SK-N-SH treated with all-trans-retinoic acid at 6 μM for 48 hours (cell line): ENCODE measurements at regions not wholly inside any gene's neighbourhood (a gene's known extent, or its start where the extent isn't known, plus 50 kb on each side); places are given as distances from the start of the nearest gene placed in this dataset.
"Not testable (repeated sequence)": the region's sequence is repeated elsewhere in the genome, so short reads cannot be mapped to it uniquely, and the experiment has no call there.

ENCODE experiments used
- ATAC-seq: fragments of 200-7000 bp; cut with Tn5 transposase; 3 replicates; pipeline ENCODE4 v1.9.1; 2020; ENCODE audit warnings: mild to moderate bottlenecking, moderate library complexity
- BACH2 ChIP-seq: fragments of 250-450 bp; sonication (Bioruptor Pico); IDR thresholded peaks from 2 replicates; pipeline ENCODE4 v1.9.0; 2021; ENCODE audit warnings: mild to moderate bottlenecking, borderline replicate concordance
- CREB5 ChIP-seq: fragments of 250-450 bp; sonication (Bioruptor Pico); IDR thresholded peaks from 2 replicates; pipeline ENCODE4 v1.5.1; 2020; ENCODE audit warnings: low read depth, mild to moderate bottlenecking, moderate library complexity
- CSDC2 ChIP-seq: fragments of 250-450 bp; sonication (Bioruptor Pico); IDR thresholded peaks from 2 replicates; pipeline ENCODE4 v1.5.0; 2020; ENCODE audit warnings: mild to moderate bottlenecking, moderate library complexity
- ESRRG ChIP-seq: fragments of 250-450 bp; sonication (Bioruptor Pico); IDR thresholded peaks from 2 replicates; pipeline ENCODE4 v1.6.1; 2021; ENCODE audit warnings: mild to moderate bottlenecking
- GLIS3 ChIP-seq: fragments of 250-450 bp; sonication (Bioruptor Pico); IDR thresholded peaks from 2 replicates; pipeline ENCODE4 v1.5.0; 2020; ENCODE audit warnings: mild to moderate bottlenecking, moderate library complexity
- ISL1 ChIP-seq: fragments of 250-450 bp; sonication (Bioruptor Pico); IDR thresholded peaks from 2 replicates; pipeline ENCODE4 v2.1.2; 2022; ENCODE audit warnings: mild to moderate bottlenecking, moderate library complexity
- OSR1 ChIP-seq: fragments of 250-450 bp; sonication (Bioruptor Pico); IDR thresholded peaks from 2 replicates; pipeline ENCODE4 v1.8.0; 2022; ENCODE audit warnings: moderate library complexity, mild to moderate bottlenecking, inconsistent platforms
- PATZ1 ChIP-seq: fragments of 250-450 bp; sonication (Bioruptor Pico); IDR thresholded peaks from 2 replicates; pipeline ENCODE4 v1.8.0; 2020; ENCODE audit warnings: mild to moderate bottlenecking, moderate library complexity, borderline replicate concordance
- POU6F1 ChIP-seq: fragments of 250-450 bp; sonication (Bioruptor Pico); IDR thresholded peaks from 2 replicates; pipeline ENCODE4 v1.8.0; 2021; ENCODE audit warnings: low read depth, mild to moderate bottlenecking, moderate library complexity, borderline replicate concordance
- SNAI2 ChIP-seq: fragments of 250-450 bp; sonication (Bioruptor Pico); IDR thresholded peaks from 2 replicates; pipeline ENCODE4 v1.5.0; 2020; ENCODE audit warnings: mild to moderate bottlenecking, moderate library complexity
- TCF4 ChIP-seq: fragments of 250-450 bp; sonication (Bioruptor Pico); IDR thresholded peaks from 2 replicates; pipeline ENCODE4 v1.8.0; 2021; ENCODE audit warnings: mild to moderate bottlenecking, moderate library complexity, borderline replicate concordance
- TOX ChIP-seq: fragments of 250-450 bp; sonication (Bioruptor Pico); IDR thresholded peaks from 2 replicates; pipeline ENCODE4 v1.8.0; 2021; ENCODE audit warnings: mild to moderate bottlenecking, moderate library complexity, borderline replicate concordance
- ZC3H10 ChIP-seq: fragments of 250-450 bp; sonication (Bioruptor Pico); IDR thresholded peaks from 2 replicates; pipeline ENCODE4 v1.5.1; 2021; ENCODE audit warnings: mild to moderate bottlenecking, moderate library complexity
- ZFP3 ChIP-seq: fragments of 250-450 bp; sonication (Bioruptor Pico); IDR thresholded peaks from 2 replicates; pipeline ENCODE4 v1.5.0; 2020; ENCODE audit warnings: mild to moderate bottlenecking, moderate library complexity
- ZNF70 ChIP-seq: fragments of 450-650 bp; formaldehyde crosslinking; IDR thresholded peaks from 2 replicates; pipeline ENCODE4 v1.5.0; 2020; ENCODE audit warnings: mild to moderate bottlenecking, moderate library complexity
- TF ChIP-seq, protein P1 (sequence below): fragments of 250-450 bp; sonication (Bioruptor Pico); IDR thresholded peaks from 2 replicates; pipeline ENCODE4 v1.5.0; 2020; ENCODE audit warnings: mild to moderate bottlenecking, moderate library complexity
- TF ChIP-seq, protein P2 (sequence below): fragments of 250-450 bp; sonication (Bioruptor Pico); IDR thresholded peaks from 2 replicates; pipeline ENCODE4 v1.5.1; 2021; ENCODE audit warnings: mild to moderate bottlenecking, moderate library complexity

DNA sequence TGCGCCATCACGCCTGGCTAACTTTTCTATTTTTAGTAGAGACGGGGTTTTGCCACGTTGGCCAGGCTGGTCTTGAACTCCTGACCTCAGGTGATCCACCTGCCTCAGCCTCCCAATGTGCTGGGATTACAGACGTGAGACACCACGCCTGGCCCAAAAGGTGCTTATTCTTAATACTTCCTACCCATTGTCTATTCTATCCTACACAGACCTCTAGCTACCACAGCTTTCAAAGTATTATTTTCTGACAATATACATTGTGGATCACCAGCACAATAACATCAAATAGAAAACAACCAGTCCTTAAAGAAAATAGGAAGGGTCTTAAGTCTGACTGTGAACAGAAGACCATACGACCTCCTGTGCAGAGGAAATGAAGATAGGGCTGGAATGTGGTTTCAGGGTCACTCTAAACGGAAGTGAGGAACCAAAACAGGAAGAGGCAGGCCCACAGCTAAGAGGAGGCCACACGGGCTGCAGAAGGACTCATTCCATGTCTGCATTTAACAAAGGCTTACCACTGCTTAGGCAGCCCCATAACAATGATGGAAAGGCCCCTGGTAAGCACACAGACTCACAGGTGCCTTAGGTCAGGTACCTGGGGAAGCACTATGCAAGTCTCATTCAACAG lies 115.2 kb downstream of the ZFAND4 start (continued):
- TF ChIP-seq, protein P1, sequence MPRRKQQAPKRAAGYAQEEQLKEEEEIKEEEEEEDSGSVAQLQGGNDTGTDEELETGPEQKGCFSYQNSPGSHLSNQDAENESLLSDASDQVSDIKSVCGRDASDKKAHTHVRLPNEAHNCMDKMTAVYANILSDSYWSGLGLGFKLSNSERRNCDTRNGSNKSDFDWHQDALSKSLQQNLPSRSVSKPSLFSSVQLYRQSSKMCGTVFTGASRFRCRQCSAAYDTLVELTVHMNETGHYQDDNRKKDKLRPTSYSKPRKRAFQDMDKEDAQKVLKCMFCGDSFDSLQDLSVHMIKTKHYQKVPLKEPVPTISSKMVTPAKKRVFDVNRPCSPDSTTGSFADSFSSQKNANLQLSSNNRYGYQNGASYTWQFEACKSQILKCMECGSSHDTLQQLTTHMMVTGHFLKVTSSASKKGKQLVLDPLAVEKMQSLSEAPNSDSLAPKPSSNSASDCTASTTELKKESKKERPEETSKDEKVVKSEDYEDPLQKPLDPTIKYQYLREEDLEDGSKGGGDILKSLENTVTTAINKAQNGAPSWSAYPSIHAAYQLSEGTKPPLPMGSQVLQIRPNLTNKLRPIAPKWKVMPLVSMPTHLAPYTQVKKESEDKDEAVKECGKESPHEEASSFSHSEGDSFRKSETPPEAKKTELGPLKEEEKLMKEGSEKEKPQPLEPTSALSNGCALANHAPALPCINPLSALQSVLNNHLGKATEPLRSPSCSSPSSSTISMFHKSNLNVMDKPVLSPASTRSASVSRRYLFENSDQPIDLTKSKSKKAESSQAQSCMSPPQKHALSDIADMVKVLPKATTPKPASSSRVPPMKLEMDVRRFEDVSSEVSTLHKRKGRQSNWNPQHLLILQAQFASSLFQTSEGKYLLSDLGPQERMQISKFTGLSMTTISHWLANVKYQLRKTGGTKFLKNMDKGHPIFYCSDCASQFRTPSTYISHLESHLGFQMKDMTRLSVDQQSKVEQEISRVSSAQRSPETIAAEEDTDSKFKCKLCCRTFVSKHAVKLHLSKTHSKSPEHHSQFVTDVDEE (CRISPR knock-in tag) = no peak
- TF ChIP-seq OSR1 (CRISPR knock-in tag) = no peak
- TF ChIP-seq CREB5 (CRISPR knock-in tag) = no peak
- TF ChIP-seq GLIS3 = no peak

GRCh38 chr10:45555795-45556194 lies 116.8 kb downstream of the ZFAND4 start:
- no peak for ATAC-seq

DNA sequence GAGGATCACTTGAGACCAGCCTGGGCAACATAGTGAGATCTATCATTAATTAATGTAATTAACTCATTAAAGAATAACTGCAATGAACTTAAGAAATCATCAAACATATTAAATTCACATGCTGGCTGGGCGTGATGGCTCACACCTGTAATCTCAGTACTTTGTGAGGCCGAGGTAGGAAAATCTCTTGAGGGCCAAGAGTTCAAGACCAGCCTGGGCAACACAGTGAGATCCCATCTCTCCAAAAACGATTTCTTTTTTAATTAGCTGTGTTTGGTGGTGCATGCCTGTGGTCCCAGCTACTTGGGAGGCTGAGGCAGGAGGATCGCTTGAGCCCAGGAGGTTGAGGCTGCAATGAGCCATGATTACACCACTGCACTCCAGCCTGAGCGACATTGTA lies 117.2 kb downstream of the ZFAND4 start:
- not testable (repeated sequence) for ATAC-seq

More at GRCh38 chr10:45555795-45556194, 116.8 kb downstream of the ZFAND4 start:
- TF ChIP-seq ESRRG (no peak), PATZ1 (CRISPR knock-in tag) (no peak), CSDC2 (CRISPR knock-in tag) (no peak), BACH2 (no peak), ZNF70 (CRISPR knock-in tag) (no peak), TCF4 (no peak), CREB5 (CRISPR knock-in tag) (no peak)
- TF ChIP-seq, protein P2, sequence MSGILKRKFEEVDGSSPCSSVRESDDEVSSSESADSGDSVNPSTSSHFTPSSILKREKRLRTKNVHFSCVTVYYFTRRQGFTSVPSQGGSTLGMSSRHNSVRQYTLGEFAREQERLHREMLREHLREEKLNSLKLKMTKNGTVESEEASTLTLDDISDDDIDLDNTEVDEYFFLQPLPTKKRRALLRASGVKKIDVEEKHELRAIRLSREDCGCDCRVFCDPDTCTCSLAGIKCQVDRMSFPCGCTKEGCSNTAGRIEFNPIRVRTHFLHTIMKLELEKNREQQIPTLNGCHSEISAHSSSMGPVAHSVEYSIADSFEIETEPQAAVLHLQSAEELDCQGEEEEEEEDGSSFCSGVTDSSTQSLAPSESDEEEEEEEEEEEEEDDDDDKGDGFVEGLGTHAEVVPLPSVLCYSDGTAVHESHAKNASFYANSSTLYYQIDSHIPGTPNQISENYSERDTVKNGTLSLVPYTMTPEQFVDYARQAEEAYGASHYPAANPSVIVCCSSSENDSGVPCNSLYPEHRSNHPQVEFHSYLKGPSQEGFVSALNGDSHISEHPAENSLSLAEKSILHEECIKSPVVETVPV (CRISPR knock-in tag) = no peak

DNA sequence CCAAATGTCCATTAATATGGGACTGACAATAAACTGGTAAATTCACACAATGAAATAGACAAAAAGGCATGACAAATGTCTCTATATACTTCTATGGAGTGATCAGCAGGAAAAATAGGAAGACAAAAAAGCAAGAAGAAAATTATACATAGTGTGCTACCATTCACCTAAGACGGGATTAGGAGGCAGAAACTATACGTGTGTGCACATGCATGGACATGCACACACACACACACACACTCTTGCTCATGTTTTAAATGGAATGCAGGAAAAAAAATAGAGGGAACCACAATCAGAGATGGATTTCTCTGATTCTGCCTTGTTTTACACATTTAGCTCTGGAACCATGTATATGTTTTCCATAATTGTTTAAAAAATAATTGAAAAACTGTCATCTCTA lies 119.0 kb downstream of the ZFAND4 start:
- no peak for ATAC-seq
- TF ChIP-seq ESRRG = no peak

DNA sequence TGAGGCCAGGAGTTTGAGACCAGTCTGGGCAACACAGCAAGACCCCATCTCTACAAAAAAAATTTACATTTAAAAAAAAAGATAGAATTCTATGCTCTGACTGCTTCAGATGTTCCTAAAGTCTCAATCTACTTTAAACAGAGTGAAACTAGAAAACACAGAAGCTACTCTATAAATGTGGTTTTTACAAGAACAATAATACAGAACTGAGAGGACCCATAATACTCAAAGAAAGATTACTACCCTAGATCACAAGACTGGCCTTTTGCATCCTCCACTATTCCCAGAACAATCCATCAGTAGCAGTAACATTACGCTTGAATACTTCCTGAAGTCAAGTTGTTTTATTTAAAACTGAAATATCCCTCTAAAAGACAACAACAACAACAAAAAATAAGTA lies 119.4 kb downstream of the ZFAND4 start:
- ATAC-seq = no peak
- TF ChIP-seq GLIS3 (no peak), SNAI2 (CRISPR knock-in tag) (no peak), CREB5 (CRISPR knock-in tag) (no peak), ISL1 (no peak), POU6F1 (CRISPR knock-in tag) (no peak), OSR1 (CRISPR knock-in tag) (no peak), ZFP3 (CRISPR knock-in tag) (no peak), ZNF70 (CRISPR knock-in tag) (no peak), ESRRG (no peak), ZC3H10 (CRISPR knock-in tag) (no peak), TOX (CRISPR knock-in tag) (no peak), TCF4 (no peak), PATZ1 (CRISPR knock-in tag) (no peak), BACH2 (no peak)
- TF ChIP-seq, protein P2 (CRISPR knock-in tag) = no peak
